GM10248 (cell line): ENCODE measurements at regions not wholly inside any gene's neighbourhood (a gene's known extent, or its start where the extent isn't known, plus 50 kb on each side); places are given as distances from the start of the nearest gene placed in this dataset.

Experiments
- CTCF ChIA-PET: fragments of 300-600 bp; sonication (Branson Sonifier 250); formaldehyde crosslinking; extraction: SDS; loops from one replicate; lab custom pipeline; 2021; ENCODE audit warnings: antibody characterized with exemption; lab: Yijun Ruan, JAX
- POLR2A ChIA-PET: fragments of 350-650 bp; sonication (Branson Sonifier 250); formaldehyde crosslinking; extraction: SDS; loops from one replicate; lab custom pipeline; 2020; ENCODE audit warnings: antibody characterized with exemption; lab: Yijun Ruan, JAX
- DNase-seq: peaks from one replicate; pipeline ENCODE4 v3.0.0; 2012; ENCODE audit errors: extremely low spot score
- CTCF ChIP-seq: IDR thresholded peaks from 2 replicates; pipeline ENCODE4 v1.5.1; 2012; ENCODE audit warnings: mild to moderate bottlenecking, low read depth; ENCODE audit errors: extremely low read depth, missing control alignments, control extremely low read depth

- no peak for DNase-seq
- no peak for TF ChIP-seq CTCF
- POLR2A ChIA-PET: no interaction called here
- CTCF ChIA-PET: interaction anchor here (3.9 kb wide), 1 partner anchor 15 kb away, joined by 25 read pairs; no protein-coding TSS in a partner anchor
These were observed 240.2 kb downstream of the CYP26B1 start for GRCh38 chr2:71907503-71907902.

GRCh38 chr2:71906357-71906973, 241.2 kb downstream of the CYP26B1 start:
- ChIA-PET POLR2A (no interaction called here), CTCF (no interaction called here)
- no peak for TF ChIP-seq CTCF
- DNase-seq: no peak

- no peak for DNase-seq
- ChIA-PET CTCF (interaction anchor here (2.2 kb wide), 1 partner anchor 18 kb away, joined by 7 read pairs; no protein-coding TSS in a partner anchor), POLR2A (no interaction called here)
These were observed 242.5 kb downstream of the CYP26B1 start for GRCh38 chr2:71905205-71905604.

GRCh38 chr2:71903841-71904240, 243.8 kb downstream of the CYP26B1 start:
- DNase-seq: no peak
- ChIA-PET CTCF (interaction anchor here (2.2 kb wide), 1 partner anchor 20 kb away, joined by 7 read pairs; no protein-coding TSS in a partner anchor), POLR2A (no interaction called here)
- TF ChIP-seq CTCF: no peak

More at GRCh38 chr2:71905205-71905604, 242.5 kb downstream of the CYP26B1 start:
- TF ChIP-seq CTCF: no peak

- ChIA-PET CTCF (interaction anchor here (1.4 to 1.7 kb wide), 2 partner anchors 22 to 25 kb away, joined by 4 to 5 read pairs; no protein-coding TSS in a partner anchor), POLR2A (no interaction called here)
- TF ChIP-seq CTCF: no peak
- DNase-seq: no peak
These were observed 246.2 kb downstream of the CYP26B1 start for GRCh38 chr2:71901466-71901865.

GRCh38 chr2:71898851-71899681, 248.6 kb downstream of the CYP26B1 start:
- no peak for TF ChIP-seq CTCF
- DNase-seq: no peak
- POLR2A ChIA-PET: no interaction called here
- CTCF ChIA-PET: no interaction called here
